Mammary epithelial cell (primary cell): ENCODE measurements at regions not wholly inside any gene's neighbourhood (a gene's known extent, or its start where the extent isn't known, plus 50 kb on each side); places are given as distances from the start of the nearest gene placed in this dataset.

Experiments used
- EZH2 ChIP-seq: IDR thresholded peaks from 2 replicates; pipeline ENCODE4 v1.6.1; 2012; ENCODE audit warnings: low read length, inconsistent platforms, borderline replicate concordance
- TF ChIP-seq, protein P1 (sequence below), 2 donors: IDR thresholded peaks in 1 of 2; conservative IDR thresholded peaks in 1 of 2; 2 replicates each; pipeline ENCODE4 v1.5.1; 2011 to 2012; ENCODE audit warnings: inconsistent platforms in 2 of 2, low read length in 2 of 2, mild to moderate bottlenecking in 2 of 2, control low read depth in 1 of 2, low read depth in 1 of 2; ENCODE audit not compliant: insufficient read depth in 1 of 2; ENCODE audit errors: extremely low read depth in 1 of 2

DNA sequence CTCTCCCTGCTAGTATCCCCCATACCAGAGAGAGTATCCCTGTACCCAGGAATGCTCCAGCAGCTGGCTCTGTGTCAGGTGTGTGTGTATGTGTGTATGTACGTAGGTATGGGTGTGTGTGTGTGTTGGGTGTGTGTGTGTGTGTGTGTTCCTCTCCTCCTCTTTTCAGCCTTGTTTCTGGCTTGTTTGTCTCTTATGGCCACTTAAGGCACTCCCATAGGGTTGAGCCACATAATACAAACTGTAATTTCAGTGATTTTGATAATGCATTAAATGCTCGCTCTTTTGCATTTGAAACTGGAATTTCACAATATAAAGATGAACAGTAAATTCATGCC is 80.8 kb upstream of the SH3PXD2B start:
- TF ChIP-seq, protein P1, sequence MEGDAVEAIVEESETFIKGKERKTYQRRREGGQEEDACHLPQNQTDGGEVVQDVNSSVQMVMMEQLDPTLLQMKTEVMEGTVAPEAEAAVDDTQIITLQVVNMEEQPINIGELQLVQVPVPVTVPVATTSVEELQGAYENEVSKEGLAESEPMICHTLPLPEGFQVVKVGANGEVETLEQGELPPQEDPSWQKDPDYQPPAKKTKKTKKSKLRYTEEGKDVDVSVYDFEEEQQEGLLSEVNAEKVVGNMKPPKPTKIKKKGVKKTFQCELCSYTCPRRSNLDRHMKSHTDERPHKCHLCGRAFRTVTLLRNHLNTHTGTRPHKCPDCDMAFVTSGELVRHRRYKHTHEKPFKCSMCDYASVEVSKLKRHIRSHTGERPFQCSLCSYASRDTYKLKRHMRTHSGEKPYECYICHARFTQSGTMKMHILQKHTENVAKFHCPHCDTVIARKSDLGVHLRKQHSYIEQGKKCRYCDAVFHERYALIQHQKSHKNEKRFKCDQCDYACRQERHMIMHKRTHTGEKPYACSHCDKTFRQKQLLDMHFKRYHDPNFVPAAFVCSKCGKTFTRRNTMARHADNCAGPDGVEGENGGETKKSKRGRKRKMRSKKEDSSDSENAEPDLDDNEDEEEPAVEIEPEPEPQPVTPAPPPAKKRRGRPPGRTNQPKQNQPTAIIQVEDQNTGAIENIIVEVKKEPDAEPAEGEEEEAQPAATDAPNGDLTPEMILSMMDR (conservative IDR thresholded peaks at IDR 0.05 in 1 of 2, IDR thresholded peaks at IDR 0.05 in 1 of 2; ENCODE audit: extremely low read depth in 1 of 2, insufficient read depth in 1 of 2, low read depth in 1 of 2, low read length in 2 of 2), result no peak
- TF ChIP-seq EZH2, result no peak
